ENCODE measurements at regions not wholly inside any gene's neighbourhood (a gene's known extent, or its start where the extent isn't known, plus 50 kb on each side); places are given as distances from the start of the nearest gene placed in this dataset.
"Not testable (repeated sequence)": the region's sequence is repeated elsewhere in the genome, so short reads cannot be mapped to it uniquely, and the experiment has no call there.

DNA sequence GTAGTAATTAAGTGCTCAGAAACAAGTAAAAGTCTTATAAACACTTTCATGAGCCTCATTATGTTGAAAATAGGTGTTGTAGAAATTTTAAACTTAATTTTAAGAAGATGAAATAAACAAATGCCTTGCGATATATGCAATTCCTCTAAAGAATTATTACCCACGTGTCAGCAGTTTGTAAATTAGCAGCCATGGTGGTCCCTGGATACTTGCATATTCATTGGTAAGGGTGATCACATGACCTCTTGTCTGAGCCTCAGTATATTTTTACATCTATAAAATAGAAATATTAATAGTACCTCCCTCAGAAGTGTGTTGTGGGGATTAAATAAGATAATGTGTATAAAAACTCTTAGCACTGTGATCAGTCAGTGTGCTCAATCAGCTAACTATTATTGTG lies 141.5 kb upstream of the SVIL start:
- peaks cover 11% of the 10 kb centered on the region for H3K4me1 Mint-ChIP-seq
- DNase-seq (ENCODE audit: low spot score in 2 of 2) (no peak), ATAC-seq (replicated peaks; ENCODE audit: extremely low read depth, poor library complexity, severe bottlenecking) (no peak)
- H3K36me3 Mint-ChIP-seq (ENCODE audit: insufficient read depth) = no peaks in the 10 kb centered on the region
- no peak overlapping the region for H3K27ac Mint-ChIP-seq (ENCODE audit: low read depth)
- H3K9me3 Mint-ChIP-seq = no peaks in the 10 kb centered on the region
- H3K27me3 Mint-ChIP-seq = peaks cover 49% of the 10 kb centered on the region
- H3K4me3 Mint-ChIP-seq = no peak overlapping the region

DNA sequence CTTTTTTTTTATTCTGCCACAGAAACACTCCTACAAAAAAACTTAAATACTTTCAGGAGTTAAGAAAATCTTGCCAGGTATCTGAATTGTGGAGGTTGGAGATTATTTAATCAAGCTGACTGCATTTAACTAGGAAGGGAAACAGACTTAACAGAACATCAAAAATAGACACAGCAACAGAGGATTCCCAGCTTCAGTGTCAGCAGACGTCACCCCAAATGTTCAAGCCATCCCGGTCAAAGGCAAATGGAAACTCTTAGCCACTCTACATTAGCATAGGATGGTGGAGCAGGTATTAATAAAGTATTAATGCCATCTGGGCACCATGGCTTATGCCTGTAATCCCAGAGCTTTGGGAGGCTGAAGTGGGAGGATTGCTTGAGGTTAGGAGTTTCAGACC lies 139.7 kb upstream of the SVIL start:
- Mint-ChIP-seq H3K9me3 (no peaks in the 10 kb centered on the region), H3K27me3 (peaks cover 50% of the 10 kb centered on the region), H3K27ac (ENCODE audit: low read depth) (no peak overlapping the region), H3K36me3 (ENCODE audit: insufficient read depth) (no peaks in the 10 kb centered on the region), H3K4me3 (no peak overlapping the region), H3K4me1 (peaks cover 11% of the 10 kb centered on the region)
- ATAC-seq (replicated peaks; ENCODE audit: extremely low read depth, poor library complexity, severe bottlenecking) (no peak), DNase-seq (ENCODE audit: low spot score in 2 of 2) (no peak)

DNA sequence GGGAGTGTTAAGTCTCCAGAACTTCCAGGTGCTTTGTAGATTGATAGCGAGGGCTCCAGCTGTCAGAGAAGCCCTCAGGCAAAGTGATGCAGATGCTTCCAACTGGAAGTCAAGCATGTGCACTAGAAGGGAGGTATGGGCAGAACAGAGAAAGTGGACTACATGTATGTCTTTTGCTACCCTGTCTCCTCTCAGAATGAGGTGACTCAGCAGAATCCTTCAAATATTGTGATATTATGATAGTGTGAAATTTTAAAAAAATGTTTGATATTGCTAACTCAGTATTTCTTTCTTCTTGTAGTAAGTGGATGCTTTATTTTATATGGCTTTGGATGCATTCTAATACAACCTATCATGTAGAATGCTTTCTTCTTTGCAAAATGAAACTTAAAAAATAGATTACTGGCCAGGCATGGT lies 138.9 kb upstream of the SVIL start:
- Mint-ChIP-seq H3K27me3 (peaks cover 42% of the 10 kb centered on the region), H3K4me1 (peaks cover 8% of the 10 kb centered on the region), H3K4me3 (no peak overlapping the region), H3K9me3 (no peaks in the 10 kb centered on the region), H3K36me3 (ENCODE audit: insufficient read depth) (no peaks in the 10 kb centered on the region), H3K27ac (ENCODE audit: low read depth) (no peak overlapping the region)
- ATAC-seq (replicated peaks; ENCODE audit: extremely low read depth, poor library complexity, severe bottlenecking) = no peak
- no peak for DNase-seq (ENCODE audit: low spot score in 2 of 2)

DNA sequence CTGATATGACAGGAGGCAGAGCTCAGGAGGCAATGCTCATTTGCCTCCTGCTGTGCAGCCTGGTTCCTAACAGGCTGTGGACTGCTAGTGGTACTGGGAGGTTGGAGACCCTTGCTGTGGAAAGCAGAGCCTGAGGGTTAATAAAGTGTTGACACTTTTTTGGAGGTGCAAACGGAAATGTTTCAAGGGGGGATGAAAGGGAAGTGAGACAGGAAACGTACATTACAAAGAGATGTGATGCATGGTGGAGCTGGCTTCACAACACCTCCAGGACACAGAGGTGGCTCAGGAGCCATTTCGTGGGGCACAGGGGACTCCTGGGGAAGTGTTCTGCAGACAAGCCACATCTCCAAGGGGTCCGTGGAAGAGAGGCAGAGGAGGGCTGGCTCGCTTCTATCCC lies 137.6 kb upstream of the SVIL start:
- H3K27me3 Mint-ChIP-seq = peaks cover 32% of the 10 kb centered on the region
- H3K27ac Mint-ChIP-seq (ENCODE audit: low read depth) = no peak overlapping the region
- H3K4me3 Mint-ChIP-seq = peak overlapping the region; percentile 31
- DNase-seq (ENCODE audit: low spot score in 2 of 2) (no peak), ATAC-seq (replicated peaks; ENCODE audit: extremely low read depth, poor library complexity, severe bottlenecking) (no peak)
- peaks cover 8% of the 10 kb centered on the region for H3K4me1 Mint-ChIP-seq
- no peaks in the 10 kb centered on the region for H3K36me3 Mint-ChIP-seq (ENCODE audit: insufficient read depth)
- no peaks in the 10 kb centered on the region for H3K9me3 Mint-ChIP-seq

DNA sequence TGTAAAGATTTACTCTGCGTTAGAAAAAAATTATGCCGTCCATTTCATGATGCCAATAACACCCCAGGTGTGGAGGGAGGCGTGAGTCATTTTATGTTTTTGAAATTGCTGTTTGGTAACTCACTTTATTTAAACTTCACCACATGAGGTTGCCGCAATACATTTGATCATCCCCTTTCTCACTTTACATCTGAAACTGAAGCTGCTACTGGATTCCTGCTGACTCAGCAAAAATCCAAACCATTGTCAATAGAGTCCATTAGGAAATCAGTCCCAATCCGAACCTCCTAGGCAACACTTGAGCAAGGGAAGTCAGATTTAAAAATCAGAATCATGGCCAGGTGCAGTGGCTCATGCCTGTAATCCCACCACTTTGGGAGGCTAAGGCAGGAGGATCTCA lies 136.6 kb upstream of the SVIL start:
- no peak overlapping the region for H3K27ac Mint-ChIP-seq (ENCODE audit: low read depth)
- DNase-seq (ENCODE audit: low spot score in 2 of 2) (no peak), ATAC-seq (replicated peaks; ENCODE audit: extremely low read depth, poor library complexity, severe bottlenecking) (no peak)
- H3K36me3 Mint-ChIP-seq (ENCODE audit: insufficient read depth) = no peaks in the 10 kb centered on the region
- peaks cover 26% of the 10 kb centered on the region for H3K27me3 Mint-ChIP-seq
- no peak overlapping the region for H3K4me3 Mint-ChIP-seq
- H3K9me3 Mint-ChIP-seq = no peaks in the 10 kb centered on the region
- peaks cover 8% of the 10 kb centered on the region for H3K4me1 Mint-ChIP-seq

DNA sequence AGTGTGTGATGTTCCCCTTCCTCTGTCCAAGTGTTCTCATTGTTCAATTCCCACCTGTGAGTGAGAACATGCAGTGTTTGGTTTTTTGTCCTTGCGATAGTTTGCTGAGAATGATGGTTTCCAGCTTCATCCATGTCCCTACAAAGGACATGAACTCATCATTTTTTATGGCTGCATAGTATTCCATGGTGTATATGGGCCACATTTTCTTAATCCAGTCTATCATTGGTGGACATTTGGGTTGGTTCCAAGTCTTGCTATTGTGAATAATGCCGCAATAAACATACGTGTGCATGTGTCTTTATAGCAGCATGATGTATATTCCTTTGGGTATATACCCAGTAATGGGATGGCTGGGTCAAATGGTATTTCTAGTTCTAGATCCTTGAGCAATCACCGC lies 134.5 kb upstream of the SVIL start:
- H3K36me3 Mint-ChIP-seq (ENCODE audit: insufficient read depth); H3K27ac Mint-ChIP-seq (ENCODE audit: low read depth); H3K4me3 Mint-ChIP-seq; DNase-seq (ENCODE audit: low spot score in 2 of 2); H3K9me3 Mint-ChIP-seq; ATAC-seq (replicated peaks; ENCODE audit: extremely low read depth, poor library complexity, severe bottlenecking); H3K4me1 Mint-ChIP-seq: not testable (repeated sequence)
- peaks cover 26% of the 10 kb centered on the region for H3K27me3 Mint-ChIP-seq

DNA sequence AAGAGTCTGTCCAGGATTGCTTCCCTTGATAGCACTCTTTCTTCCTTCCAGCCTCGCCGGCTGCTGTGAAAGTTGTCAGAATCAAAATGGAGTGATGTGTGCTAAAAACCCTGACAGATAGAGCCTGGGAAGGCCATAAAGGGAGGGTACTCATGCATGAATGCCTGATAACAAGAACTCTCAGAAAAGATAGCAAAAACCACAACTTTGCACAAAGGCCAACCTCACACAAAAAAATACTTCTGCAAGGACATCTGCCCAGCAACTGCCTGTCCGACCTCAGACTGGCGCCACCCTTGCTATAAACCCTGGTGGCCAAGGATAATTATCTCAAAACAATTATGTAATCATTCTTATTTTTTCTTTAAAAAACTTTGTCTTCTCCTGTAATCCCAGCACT lies 133.2 kb upstream of the SVIL start:
- Mint-ChIP-seq H3K27me3 (peaks cover 19% of the 10 kb centered on the region), H3K9me3 (no peaks in the 10 kb centered on the region), H3K36me3 (ENCODE audit: insufficient read depth) (no peaks in the 10 kb centered on the region), H3K4me1 (peaks cover 8% of the 10 kb centered on the region), H3K27ac (ENCODE audit: low read depth) (no peak overlapping the region), H3K4me3 (no peak overlapping the region)
- ATAC-seq (replicated peaks; ENCODE audit: extremely low read depth, poor library complexity, severe bottlenecking) = no peak
- no peak for DNase-seq (ENCODE audit: low spot score in 2 of 2)

DNA sequence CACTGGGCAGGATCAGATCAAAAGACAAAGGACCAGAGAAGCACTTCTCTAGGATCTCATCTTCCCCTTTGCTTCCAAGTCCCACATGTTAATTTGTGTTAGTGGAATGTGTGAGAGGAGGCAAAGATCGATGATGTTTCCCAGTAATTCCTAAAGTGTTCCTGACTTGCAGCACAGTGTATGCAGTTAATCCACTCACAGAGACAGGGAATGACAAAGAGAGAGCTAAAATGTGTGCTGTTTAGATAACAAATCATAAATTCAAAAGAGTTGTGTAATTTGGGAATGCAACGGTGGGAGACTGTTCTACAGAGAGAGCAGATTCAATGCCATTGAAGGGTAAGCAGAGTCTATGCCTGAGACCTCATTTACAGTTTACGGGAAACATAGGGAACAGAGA lies 132.0 kb upstream of the SVIL start:
- ATAC-seq (replicated peaks; ENCODE audit: extremely low read depth, poor library complexity, severe bottlenecking) (no peak), DNase-seq (ENCODE audit: low spot score in 2 of 2) (no peak)
- Mint-ChIP-seq H3K4me3 (no peak overlapping the region), H3K36me3 (ENCODE audit: insufficient read depth) (no peaks in the 10 kb centered on the region), H3K27me3 (peaks cover 16% of the 10 kb centered on the region), H3K9me3 (no peaks in the 10 kb centered on the region), H3K4me1 (no peaks in the 10 kb centered on the region), H3K27ac (ENCODE audit: low read depth) (no peak overlapping the region)

DNA sequence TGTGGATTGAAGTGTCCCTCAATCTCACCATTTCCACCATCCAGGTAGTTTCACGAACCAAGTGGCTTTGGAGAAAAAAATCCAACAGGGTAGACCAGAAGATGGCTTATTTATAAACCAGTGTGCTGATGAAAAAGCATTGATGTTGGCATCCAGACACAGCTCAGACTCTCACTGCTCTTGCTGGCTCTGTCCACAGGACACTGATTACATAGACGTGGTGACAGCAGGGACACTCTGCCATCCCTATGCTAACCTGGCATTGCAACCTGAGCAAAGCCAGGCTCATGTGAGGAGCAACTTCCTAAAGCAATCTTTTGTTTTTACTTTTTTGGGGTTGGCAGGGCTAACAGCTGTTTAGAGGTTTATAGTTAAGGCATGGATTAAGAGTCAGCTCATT lies 130.6 kb upstream of the SVIL start:
- H3K27me3 Mint-ChIP-seq = peaks cover 8% of the 10 kb centered on the region
- H3K9me3 Mint-ChIP-seq = no peaks in the 10 kb centered on the region
- no peak overlapping the region for H3K4me3 Mint-ChIP-seq
- ATAC-seq (replicated peaks; ENCODE audit: extremely low read depth, poor library complexity, severe bottlenecking) (no peak), DNase-seq (ENCODE audit: low spot score in 2 of 2) (no peak)
- H3K27ac Mint-ChIP-seq (ENCODE audit: low read depth) = no peak overlapping the region
- H3K36me3 Mint-ChIP-seq (ENCODE audit: insufficient read depth) = no peaks in the 10 kb centered on the region
- no peaks in the 10 kb centered on the region for H3K4me1 Mint-ChIP-seq

DNA sequence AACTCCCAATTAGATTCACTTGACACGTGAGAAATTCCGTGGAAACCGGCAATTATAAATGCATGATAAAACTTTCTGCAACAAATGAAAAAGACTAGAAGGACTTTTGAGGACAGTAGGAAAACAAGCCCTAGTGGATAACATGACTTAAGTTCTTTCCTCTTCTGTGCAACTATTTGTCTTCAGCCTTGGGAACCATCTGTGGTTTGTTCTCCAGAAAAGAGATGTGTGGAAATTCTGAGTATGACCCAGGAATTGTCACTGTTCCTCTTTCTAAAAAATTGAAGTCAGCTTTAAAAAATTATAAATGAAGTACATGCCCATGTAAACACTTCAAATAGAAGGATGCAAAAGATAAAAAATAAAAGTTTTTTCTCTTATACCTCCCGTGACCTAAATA lies 128.6 kb upstream of the SVIL start:
- ATAC-seq (replicated peaks; ENCODE audit: extremely low read depth, poor library complexity, severe bottlenecking) (no peak), DNase-seq (ENCODE audit: low spot score in 2 of 2) (no peak)
- Mint-ChIP-seq H3K4me1 (no peaks in the 10 kb centered on the region), H3K36me3 (ENCODE audit: insufficient read depth) (no peaks in the 10 kb centered on the region), H3K27ac (ENCODE audit: low read depth) (no peak overlapping the region), H3K4me3 (no peak overlapping the region), H3K27me3 (no peaks in the 10 kb centered on the region), H3K9me3 (no peaks in the 10 kb centered on the region)

DNA sequence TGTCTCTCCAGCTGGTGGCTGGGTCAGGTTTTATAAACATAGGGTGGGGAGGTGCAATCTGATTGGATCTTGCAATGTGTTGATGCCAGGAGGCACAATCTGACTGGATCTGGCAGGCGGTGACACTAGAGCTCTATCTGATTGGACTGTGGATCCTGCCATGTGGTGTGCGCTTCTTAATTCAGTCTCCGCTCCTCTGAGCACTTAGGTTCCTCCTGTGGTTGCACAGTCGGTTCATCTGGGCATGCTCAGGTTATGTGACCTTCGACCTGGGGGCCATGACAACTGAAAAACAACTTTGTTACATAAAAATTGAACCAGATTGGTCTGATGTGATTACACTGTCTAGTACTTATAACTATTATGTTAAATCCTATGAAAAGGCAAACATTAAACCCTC lies 127.1 kb upstream of the SVIL start:
- H3K4me1 Mint-ChIP-seq = no peaks in the 10 kb centered on the region
- no peak for DNase-seq (ENCODE audit: low spot score in 2 of 2)

DNA sequence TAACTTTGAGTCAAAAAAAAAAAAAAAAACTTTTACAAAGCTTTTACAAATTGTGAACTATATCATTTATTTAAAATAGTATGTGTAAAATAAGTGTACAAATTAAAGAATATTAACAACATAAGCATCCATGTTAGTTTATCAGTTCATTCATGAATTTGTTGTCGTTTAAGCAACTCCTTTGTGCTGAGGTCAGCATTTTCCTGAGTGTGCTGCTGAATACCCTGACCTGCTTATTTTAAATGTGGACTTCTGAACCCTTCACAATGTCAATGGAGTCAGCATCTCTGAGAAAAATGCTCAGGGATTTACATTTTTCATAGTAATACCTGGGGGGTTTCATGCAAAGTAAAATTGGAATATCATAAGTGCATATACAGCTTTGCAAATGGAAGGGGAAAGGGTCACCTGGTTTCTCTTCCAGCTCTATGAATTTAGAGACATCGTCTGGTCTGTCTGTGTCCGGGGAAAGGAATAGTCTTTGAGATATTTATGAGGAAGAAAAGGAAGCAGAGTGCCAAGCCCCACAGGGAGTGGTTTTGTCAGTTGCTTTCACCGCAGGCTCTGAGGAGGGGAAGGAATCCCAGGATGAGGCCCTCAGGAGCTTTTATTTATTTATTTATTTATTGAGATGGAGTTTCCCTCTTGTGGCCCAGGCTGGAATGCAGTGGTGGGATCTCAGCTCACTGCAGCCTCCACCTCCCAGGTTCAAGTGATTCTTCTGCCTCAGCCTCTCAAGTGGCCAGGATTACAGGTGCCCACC lies 125.5 kb upstream of the SVIL start:
- no peaks in the 10 kb centered on the region for H3K4me1 Mint-ChIP-seq
- no peaks in the 10 kb centered on the region for H3K9me3 Mint-ChIP-seq
- H3K4me3 Mint-ChIP-seq = no peak overlapping the region
- no peak overlapping the region for H3K27ac Mint-ChIP-seq (ENCODE audit: low read depth)
- DNase-seq (ENCODE audit: low spot score in 2 of 2) (no peak), ATAC-seq (replicated peaks; ENCODE audit: extremely low read depth, poor library complexity, severe bottlenecking) (no peak)
- H3K36me3 Mint-ChIP-seq (ENCODE audit: insufficient read depth) = no peaks in the 10 kb centered on the region
- peaks cover 20% of the 10 kb centered on the region for H3K27me3 Mint-ChIP-seq

More for the DNA sequence above, 127.1 kb upstream of the SVIL start:
- peaks cover 10% of the 10 kb centered on the region for H3K27me3 Mint-ChIP-seq
- no peak for ATAC-seq (replicated peaks; ENCODE audit: extremely low read depth, poor library complexity, severe bottlenecking)
- H3K36me3 Mint-ChIP-seq (ENCODE audit: insufficient read depth) = no peaks in the 10 kb centered on the region
- H3K9me3 Mint-ChIP-seq = no peaks in the 10 kb centered on the region
- no peak overlapping the region for H3K4me3 Mint-ChIP-seq
- H3K27ac Mint-ChIP-seq (ENCODE audit: low read depth) = no peak overlapping the region

DNA sequence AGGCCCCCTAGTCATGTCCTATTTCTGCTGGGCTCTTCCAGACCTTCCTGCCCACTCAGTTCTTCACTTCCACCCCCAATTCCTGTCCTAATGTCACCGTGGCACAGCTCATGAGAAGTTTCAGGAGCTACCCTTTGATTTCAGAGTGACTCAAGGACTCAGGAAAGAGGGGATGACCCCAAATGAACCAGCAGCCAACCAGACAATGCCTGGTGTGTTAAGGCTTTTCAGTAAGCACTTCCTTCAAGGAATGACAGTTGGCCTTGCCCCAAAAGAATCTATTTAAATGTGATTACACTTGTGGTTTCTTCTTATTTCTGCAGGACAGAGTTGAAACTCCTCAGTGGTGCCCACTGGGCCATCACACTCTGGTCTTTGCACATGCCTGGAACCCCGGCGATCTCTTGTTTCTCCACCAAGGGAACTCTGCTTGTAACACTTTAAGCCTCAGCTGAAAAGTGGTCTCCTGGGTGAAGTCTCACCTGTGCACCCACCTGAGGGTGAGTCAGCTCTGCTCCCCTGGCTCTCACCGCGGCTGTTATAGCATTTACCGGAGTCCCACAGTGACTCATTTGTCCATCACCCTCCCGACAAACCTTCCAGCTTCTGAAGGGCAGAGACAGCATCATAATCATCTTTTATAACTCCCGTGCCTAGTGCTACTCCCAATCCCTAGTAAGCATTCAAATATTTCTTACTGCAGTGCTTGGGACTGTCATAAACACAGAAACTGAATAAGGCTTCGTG lies 123.0 kb upstream of the SVIL start:
- Mint-ChIP-seq H3K36me3 (ENCODE audit: insufficient read depth) (no peaks in the 10 kb centered on the region), H3K4me3 (no peak overlapping the region)

More for the DNA sequence above, 123.0 kb upstream of the SVIL start:
- no peak for ATAC-seq (replicated peaks; ENCODE audit: extremely low read depth, poor library complexity, severe bottlenecking)
- DNase-seq (ENCODE audit: low spot score in 2 of 2) = no peak
- Mint-ChIP-seq H3K4me1 (no peaks in the 10 kb centered on the region), H3K27ac (ENCODE audit: low read depth) (no peak overlapping the region), H3K27me3 (peaks cover 20% of the 10 kb centered on the region), H3K9me3 (no peaks in the 10 kb centered on the region)

Measured in central memory CD8-positive, alpha-beta T cell (primary cell).